Calu3 (cell line): ENCODE measurements at regions not wholly inside any gene's neighbourhood (a gene's known extent, or its start where the extent isn't known, plus 50 kb on each side); places are given as distances from the start of the nearest gene placed in this dataset.

Experiments used
- BruUV-seq: library from RNA; stranded (reverse); fragments of 400-500 nt; replicated peaks from 2 replicates; lab custom pipeline; 2021; lab: Mats Ljungman, UMichigan
- CTCF ChIA-PET: fragments of 300-600 bp; sonication (Branson Sonifier 250); formaldehyde crosslinking; loops from one replicate; lab custom pipeline; 2022; ENCODE audit warnings: antibody characterized with exemption; lab: Charles Lee
- DNase-seq: peaks from one replicate; pipeline ENCODE4 v3.0.0; 2022
- H3K27ac Mint-ChIP-seq: one replicate; pipeline ENCODE4 v1.8.0; 2022; ENCODE audit warnings: mixed read lengths; ENCODE audit not compliant: unreplicated experiment
- H3K27me3 Mint-ChIP-seq: one replicate; pipeline ENCODE4 v1.8.0; 2022; ENCODE audit warnings: mixed read lengths; ENCODE audit not compliant: unreplicated experiment
- H3K36me3 Mint-ChIP-seq: one replicate; pipeline ENCODE4 v1.8.0; 2022; ENCODE audit warnings: mild to moderate bottlenecking, moderate library complexity, mixed read lengths; ENCODE audit not compliant: insufficient read depth, unreplicated experiment
- H3K4me1 Mint-ChIP-seq: one replicate; pipeline ENCODE4 v1.8.0; 2022; ENCODE audit warnings: mild to moderate bottlenecking, low read depth, mixed read lengths; ENCODE audit not compliant: unreplicated experiment
- H3K4me3 Mint-ChIP-seq: one replicate; pipeline ENCODE4 v1.8.0; 2022; ENCODE audit warnings: mild to moderate bottlenecking, low read depth, moderate library complexity, mixed read lengths; ENCODE audit not compliant: unreplicated experiment
- H3K9me3 Mint-ChIP-seq: one replicate; pipeline ENCODE4 v1.8.0; 2022; ENCODE audit warnings: low read depth, mixed read lengths; ENCODE audit not compliant: unreplicated experiment
- CTCF ChIP-seq: fragments of 200-600 bp; IDR thresholded peaks from one replicate; pipeline ENCODE4 v1.8.0; 2022; ENCODE audit warnings: antibody characterized with exemption; ENCODE audit not compliant: unreplicated experiment
- intact Hi-C: fragments of 100-400 bp; cut with micrococcal nuclease; formaldehyde crosslinking; loops from one replicate; pipeline ENCODE4 v1.10.0; 2022; ENCODE audit not compliant: unreplicated experiment

DNA sequence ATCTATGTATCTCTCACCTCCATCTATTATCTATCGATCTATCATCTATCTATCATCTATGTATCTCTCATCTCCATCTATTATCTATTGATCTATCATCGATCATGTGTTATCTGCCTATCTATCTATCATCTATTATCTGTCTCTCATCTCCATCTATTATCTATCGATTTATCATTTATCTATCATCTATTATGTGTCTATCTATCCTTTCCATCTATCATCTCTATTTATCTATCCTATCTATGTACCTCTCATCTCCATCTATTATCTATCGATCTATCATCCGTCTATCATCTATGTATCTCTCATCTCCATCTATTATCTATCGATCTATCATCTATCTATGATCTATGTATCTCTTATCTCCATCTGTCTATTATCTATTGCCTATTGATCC lies 188.1 kb downstream of the ASMT start:
- H3K9me3 Mint-ChIP-seq, result no peaks in the 10 kb centered on the region
- TF ChIP-seq CTCF, result no peak
- CTCF ChIA-PET, result no interaction called here
- intact Hi-C loops, result no loop called here
- DNase-seq, result no peak
- no TSS peak for BruUV-seq
- no peaks in the 10 kb centered on the region for H3K27me3 Mint-ChIP-seq
- no peak overlapping the region for H3K4me3 Mint-ChIP-seq
- H3K36me3 Mint-ChIP-seq, result no peaks in the 10 kb centered on the region
- H3K27ac Mint-ChIP-seq, result no peak overlapping the region
- no peaks in the 10 kb centered on the region for H3K4me1 Mint-ChIP-seq

GRCh38 chrX:1803741-1804140 lies 188.9 kb downstream of the ASMT start:
- Mint-ChIP-seq H3K36me3 (no peaks in the 10 kb centered on the region), H3K4me3 (no peak overlapping the region), H3K27ac (no peak overlapping the region), H3K9me3 (no peaks in the 10 kb centered on the region), H3K4me1 (no peaks in the 10 kb centered on the region), H3K27me3 (no peaks in the 10 kb centered on the region)
- intact Hi-C loops, result no loop called here
- no peak for TF ChIP-seq CTCF
- no peak for DNase-seq
- CTCF ChIA-PET, result no interaction called here
- BruUV-seq, result no TSS peak

GRCh38 chrX:1807301-1807731 lies 192.5 kb downstream of the ASMT start:
- intact Hi-C loops, result no loop called here
- Mint-ChIP-seq H3K9me3 (no peaks in the 10 kb centered on the region), H3K36me3 (no peaks in the 10 kb centered on the region), H3K4me3 (no peak overlapping the region), H3K27ac (no peak overlapping the region), H3K27me3 (no peaks in the 10 kb centered on the region), H3K4me1 (no peaks in the 10 kb centered on the region)
- CTCF ChIA-PET, result no interaction called here
- no peak for TF ChIP-seq CTCF
- BruUV-seq, result no TSS peak
- no peak for DNase-seq

GRCh38 chrX:1809581-1809980 lies 194.7 kb downstream of the ASMT start:
- Mint-ChIP-seq H3K4me1 (no peaks in the 10 kb centered on the region), H3K36me3 (no peaks in the 10 kb centered on the region), H3K27ac (no peak overlapping the region), H3K27me3 (no peaks in the 10 kb centered on the region), H3K9me3 (no peaks in the 10 kb centered on the region), H3K4me3 (no peak overlapping the region)
- CTCF ChIA-PET, result no interaction called here
- TF ChIP-seq CTCF, result no peak
- intact Hi-C loops, result no loop called here
- no TSS peak for BruUV-seq
- DNase-seq, result no peak
